ENCODE measurements at regions not wholly inside any gene's neighbourhood (a gene's known extent, or its start where the extent isn't known, plus 50 kb on each side); places are given as distances from the start of the nearest gene placed in this dataset.

DNA sequence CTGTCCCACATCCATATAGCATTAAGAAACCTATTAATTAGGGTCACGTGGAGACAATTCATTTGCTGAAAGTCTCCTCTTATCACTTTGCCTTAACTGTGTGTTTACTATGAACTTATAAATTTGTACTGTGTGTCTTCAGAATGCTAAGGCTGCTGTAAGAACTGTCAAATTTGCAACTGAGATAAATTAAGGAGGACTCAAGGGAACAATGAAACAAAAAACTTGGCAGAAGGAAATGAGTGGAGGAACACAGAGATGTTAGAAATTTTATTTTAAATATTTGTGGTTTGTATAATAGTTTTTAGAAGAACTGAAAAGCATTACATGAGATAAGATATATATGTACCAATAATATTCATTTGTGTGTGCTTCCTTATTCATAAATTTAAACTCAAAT, 1005.3 kb upstream of the SORCS1 start:
- H3K9me3 Mint-ChIP-seq (ENCODE audit: insufficient read depth) = no peaks in the 10 kb centered on the region
- no peaks in the 10 kb centered on the region for H3K4me1 ChIP-seq (ENCODE audit: control insufficient read depth in 2 of 2, insufficient read depth in 2 of 2, low read length in 2 of 2)
- H3K79me2 ChIP-seq (ENCODE audit: control insufficient read depth, insufficient read depth, low read length) = no peaks in the 10 kb centered on the region
- no peak for ATAC-seq (ENCODE audit: low read depth)
- H3K27me3 ChIP-seq (replicated peaks in 1 of 4; ENCODE audit: control extremely low read depth in 1 of 4, control insufficient read depth in 3 of 4, insufficient read depth in 4 of 4, low read length in 3 of 4) = no peaks in the 10 kb centered on the region
- no peaks in the 10 kb centered on the region for H4K20me1 ChIP-seq (ENCODE audit: control insufficient read depth, insufficient read depth, low read length, poor library complexity, severe bottlenecking)
- WGBS (ENCODE audit: insufficient coverage) = no CpG with 5 or more reads among the region's 1 CpG
- H3K9me3 ChIP-seq (ENCODE audit: control extremely low read depth in 1 of 3, control insufficient read depth in 2 of 3, insufficient read depth in 1 of 3, low read length in 2 of 3) = no peaks in the 10 kb centered on the region
- no peak overlapping the region for H3K4me2 ChIP-seq (replicated peaks; ENCODE audit: low read depth, low read length, poor library complexity, severe bottlenecking)
- POLR2A ChIA-PET = no interaction called here
- no peak overlapping the region for H3K27ac Mint-ChIP-seq
- no peaks in the 10 kb centered on the region for H3K36me3 ChIP-seq (replicated peaks in 1 of 2; ENCODE audit: control extremely low read depth in 1 of 2, control insufficient read depth in 1 of 2, extremely low read depth in 1 of 2, insufficient read depth in 2 of 2, low read length in 1 of 2)
- no peak overlapping the region for H3K4me3 ChIP-seq (ENCODE audit: control extremely low read depth in 1 of 5, extremely low read depth in 1 of 5, insufficient read depth in 1 of 5, low read depth in 2 of 5, low read length in 4 of 5)
- CTCF ChIA-PET = no interaction called here
- TF ChIP-seq CTCF (IDR thresholded peaks at IDR 0.05) (no peak), EZH2 (IDR thresholded peaks at IDR 0.05; ENCODE audit: borderline replicate concordance, insufficient read depth, low read depth, low read length, poor library complexity, severe bottlenecking) (no peak)
- H3K4me1 Mint-ChIP-seq = no peaks in the 10 kb centered on the region
- H2AFZ ChIP-seq (ENCODE audit: insufficient read depth, low read depth, low read length, poor library complexity, severe bottlenecking) = no peak overlapping the region
- no peak overlapping the region for H3K27ac ChIP-seq (ENCODE audit: low read length in 2 of 2)
- H3K27me3 Mint-ChIP-seq = no peaks in the 10 kb centered on the region
- intact Hi-C loops (cut with micrococcal nuclease) = no loop called here
- DNase-seq = no peak
- H3K9ac ChIP-seq (ENCODE audit: low read length) = no peak overlapping the region
- no peak overlapping the region for H3K4me3 Mint-ChIP-seq

GRCh38 chr10:108167766-108168165, 1003.3 kb upstream of the SORCS1 start:
- H3K27ac ChIP-seq (ENCODE audit: low read length in 2 of 2) = no peak overlapping the region
- DNase-seq (no peak), ATAC-seq (ENCODE audit: low read depth) (no peak)
- intact Hi-C loops (cut with micrococcal nuclease) = no loop called here
- ChIA-PET CTCF (no interaction called here), POLR2A (no interaction called here)
- H3K27me3 ChIP-seq (replicated peaks in 1 of 4; ENCODE audit: control extremely low read depth in 1 of 4, control insufficient read depth in 3 of 4, insufficient read depth in 4 of 4, low read length in 3 of 4) = no peaks in the 10 kb centered on the region
- Mint-ChIP-seq H3K27ac (no peak overlapping the region), H3K4me1 (no peaks in the 10 kb centered on the region), H3K9me3 (ENCODE audit: insufficient read depth) (no peaks in the 10 kb centered on the region), H3K4me3 (no peak overlapping the region), H3K27me3 (no peaks in the 10 kb centered on the region)
- no peak overlapping the region for H2AFZ ChIP-seq (ENCODE audit: insufficient read depth, low read depth, low read length, poor library complexity, severe bottlenecking)
- no CpG with 5 or more reads among the region's 2 CpGs for WGBS (ENCODE audit: insufficient coverage)
- H3K9me3 ChIP-seq (ENCODE audit: control extremely low read depth in 1 of 3, control insufficient read depth in 2 of 3, insufficient read depth in 1 of 3, low read length in 2 of 3) = no peaks in the 10 kb centered on the region
- no peak overlapping the region for H3K9ac ChIP-seq (ENCODE audit: low read length)
- no peaks in the 10 kb centered on the region for H3K36me3 ChIP-seq (replicated peaks in 1 of 2; ENCODE audit: control extremely low read depth in 1 of 2, control insufficient read depth in 1 of 2, extremely low read depth in 1 of 2, insufficient read depth in 2 of 2, low read length in 1 of 2)
- no peak overlapping the region for H3K4me3 ChIP-seq (ENCODE audit: control extremely low read depth in 1 of 5, extremely low read depth in 1 of 5, insufficient read depth in 1 of 5, low read depth in 2 of 5, low read length in 4 of 5)
- TF ChIP-seq EZH2 (IDR thresholded peaks at IDR 0.05; ENCODE audit: borderline replicate concordance, insufficient read depth, low read depth, low read length, poor library complexity, severe bottlenecking) (no peak), CTCF (IDR thresholded peaks at IDR 0.05) (no peak)
- H3K4me1 ChIP-seq (ENCODE audit: control insufficient read depth in 2 of 2, insufficient read depth in 2 of 2, low read length in 2 of 2) = no peaks in the 10 kb centered on the region
- no peaks in the 10 kb centered on the region for H4K20me1 ChIP-seq (ENCODE audit: control insufficient read depth, insufficient read depth, low read length, poor library complexity, severe bottlenecking)
- no peak overlapping the region for H3K4me2 ChIP-seq (replicated peaks; ENCODE audit: low read depth, low read length, poor library complexity, severe bottlenecking)
- H3K79me2 ChIP-seq (ENCODE audit: control insufficient read depth, insufficient read depth, low read length) = no peaks in the 10 kb centered on the region

Measured in B cell (primary cell).